ENCODE measurements at regions not wholly inside any gene's neighbourhood (a gene's known extent, or its start where the extent isn't known, plus 50 kb on each side); places are given as distances from the start of the nearest gene placed in this dataset.

- TF ChIP-seq POLR2A (IDR thresholded peaks at IDR 0.05; ENCODE audit: extremely low read depth, insufficient read length), result no peak
- no peak for TF ChIP-seq CTCF (IDR thresholded peaks at IDR 0.05; ENCODE audit: low read depth, low read length)
- TF ChIP-seq MAX (IDR thresholded peaks at IDR 0.05; ENCODE audit: low read depth, low read length), result no peak
- no peak for TF ChIP-seq MYC (IDR thresholded peaks at IDR 0.05; ENCODE audit: low read depth, low read length)
Observed at GRCh38 chr5:91706785-91707520, 323.8 kb upstream of the ARRDC3 start.

Measured in NB4 (cell line).